Stimulated activated CD8-positive, alpha-beta memory T cell treated with anti-CD3 and anti-CD28 coated beads, Interleukin-7, amount 100 ng/mL, for 1 hour (primary cell): ENCODE measurements at regions not wholly inside any gene's neighbourhood (a gene's known extent, or its start where the extent isn't known, plus 50 kb on each side); places are given as distances from the start of the nearest gene placed in this dataset.
A peak's percentile ranks its signal among the peaks of the same experiment; 100 is the strongest.
"Not testable (repeated sequence)": the region's sequence is repeated elsewhere in the genome, so short reads cannot be mapped to it uniquely, and the experiment has no call there.

ENCODE experiments used
- DNase-seq, 2 donors: peaks; one replicate each; pipeline ENCODE4 v3.0.0-alpha.2; 2020; ENCODE audit warnings: low read depth in 2 of 2

GRCh38 chr3:66552846-66553245 lies 52.0 kb upstream of the LRIG1 start:
- no peak for DNase-seq

DNA sequence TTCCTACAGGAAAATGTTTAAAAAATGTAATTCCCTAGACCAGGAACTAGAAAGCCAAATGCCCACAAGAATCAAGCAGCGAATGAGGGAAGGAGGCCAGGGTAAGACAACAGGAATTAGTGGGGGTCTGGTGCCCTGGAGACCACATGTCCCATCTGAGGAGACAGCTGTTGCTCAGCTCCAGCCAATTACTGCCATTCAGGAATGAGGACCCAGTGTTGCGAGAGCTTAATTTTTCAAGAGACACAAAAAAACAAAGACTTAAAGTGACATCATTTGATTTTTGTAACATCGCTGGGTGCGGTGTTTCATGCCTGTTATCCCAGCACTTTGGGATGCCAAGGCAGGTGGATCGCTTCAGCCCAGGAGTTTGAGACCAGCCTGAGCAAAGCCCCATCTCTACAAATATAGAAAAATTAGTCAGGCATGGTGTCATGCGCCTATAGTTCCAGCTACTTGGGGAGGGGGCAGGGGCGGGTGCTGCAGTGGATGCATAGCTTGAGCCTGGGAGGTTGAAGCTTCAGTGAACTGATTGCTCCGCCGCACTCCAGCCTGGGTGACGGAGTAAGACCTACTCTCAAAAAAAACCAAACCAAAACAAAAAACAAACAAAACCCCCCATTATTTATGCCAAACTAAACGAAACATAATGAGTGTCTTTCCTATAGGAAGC lies 52.8 kb upstream of the LRIG1 start:
- DNase-seq = no peak

GRCh38 chr3:66554178-66554577 lies 53.4 kb upstream of the LRIG1 start:
- DNase-seq = no peak

GRCh38 chr3:66555214-66555844 lies 54.5 kb upstream of the LRIG1 start:
- no peak for DNase-seq

DNA sequence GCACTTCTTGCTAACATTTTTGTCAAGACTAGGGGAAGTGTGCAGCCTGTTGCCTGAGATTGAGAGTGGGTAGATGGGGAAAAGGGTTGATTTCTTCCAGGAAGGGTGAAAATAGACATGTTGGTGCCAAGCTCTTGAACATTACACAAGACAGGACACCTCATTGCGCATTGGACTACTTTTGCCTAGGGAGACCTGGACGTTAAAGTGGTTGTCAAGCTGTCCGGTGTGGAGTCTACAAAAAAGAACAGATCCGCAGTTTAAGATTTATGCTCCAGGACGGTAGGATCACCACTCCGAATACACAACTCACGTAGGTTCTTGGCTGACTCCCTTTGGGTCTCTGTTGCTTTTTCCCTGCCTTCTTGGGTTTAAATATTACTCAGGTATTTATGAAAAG lies 56.3 kb upstream of the LRIG1 start:
- no peak for DNase-seq

GRCh38 chr3:66559924-66560323 lies 59.1 kb upstream of the LRIG1 start:
- not testable (repeated sequence) for DNase-seq

DNA sequence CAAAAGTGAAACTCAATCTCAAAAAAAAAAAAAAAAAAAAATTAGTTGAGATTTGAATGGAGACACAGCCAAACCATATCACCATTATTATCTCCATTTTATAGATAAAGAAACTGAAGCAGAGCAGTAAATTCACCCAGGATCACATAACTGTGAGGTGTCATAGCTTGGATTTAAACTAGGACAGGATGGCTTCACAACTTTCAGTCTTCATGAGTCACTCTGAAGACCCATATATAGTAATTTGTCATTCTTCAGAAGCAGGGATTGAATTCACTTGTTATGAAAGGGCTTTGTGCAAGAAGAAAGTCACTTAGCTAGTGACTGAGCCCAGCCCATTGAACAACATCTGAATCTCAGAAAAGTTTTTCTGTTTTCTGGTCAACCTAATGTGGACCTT lies 60.5 kb upstream of the LRIG1 start:
- no peak for DNase-seq

DNA sequence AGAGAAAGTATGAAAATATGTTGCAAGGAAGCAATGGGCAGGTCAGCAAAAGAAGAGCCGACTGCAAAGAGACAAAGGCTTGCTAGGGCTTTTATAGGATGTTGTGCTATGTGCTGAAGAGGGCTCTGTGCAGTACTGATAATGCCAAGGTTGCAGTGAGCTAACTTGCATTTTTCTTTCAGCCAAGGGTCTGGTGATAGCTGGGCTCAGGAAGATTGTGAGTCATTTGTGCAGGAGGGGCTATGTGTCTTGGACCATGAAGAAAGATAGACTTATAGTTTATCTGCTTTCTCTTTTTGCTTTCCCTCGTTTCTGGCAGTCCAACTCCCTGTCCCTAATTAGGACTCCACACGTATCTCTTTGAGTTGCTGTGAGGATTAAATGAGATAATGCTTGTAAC lies 64.5 kb upstream of the LRIG1 start:
- DNase-seq = no peak

DNA sequence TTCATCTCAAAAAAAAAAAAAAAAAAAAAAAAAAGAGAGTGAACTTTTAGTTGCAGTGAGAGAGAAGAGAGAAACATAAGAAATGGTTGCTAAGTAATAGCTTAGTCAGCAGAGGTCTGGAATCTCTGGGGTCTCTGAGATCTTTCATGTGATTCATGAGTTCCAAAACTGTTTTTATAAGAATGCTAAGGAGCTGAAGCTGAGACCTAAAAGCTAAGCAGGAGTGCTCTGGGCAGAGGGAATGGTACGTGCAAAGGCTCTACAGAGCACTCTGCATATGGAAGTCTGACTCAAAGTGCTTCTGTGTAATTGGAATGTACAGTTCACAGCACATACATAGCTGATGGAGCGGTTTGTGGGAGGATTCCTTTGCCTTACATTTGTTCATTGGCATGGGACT lies 66.3 kb upstream of the LRIG1 start:
- DNase-seq = no peak

DNA sequence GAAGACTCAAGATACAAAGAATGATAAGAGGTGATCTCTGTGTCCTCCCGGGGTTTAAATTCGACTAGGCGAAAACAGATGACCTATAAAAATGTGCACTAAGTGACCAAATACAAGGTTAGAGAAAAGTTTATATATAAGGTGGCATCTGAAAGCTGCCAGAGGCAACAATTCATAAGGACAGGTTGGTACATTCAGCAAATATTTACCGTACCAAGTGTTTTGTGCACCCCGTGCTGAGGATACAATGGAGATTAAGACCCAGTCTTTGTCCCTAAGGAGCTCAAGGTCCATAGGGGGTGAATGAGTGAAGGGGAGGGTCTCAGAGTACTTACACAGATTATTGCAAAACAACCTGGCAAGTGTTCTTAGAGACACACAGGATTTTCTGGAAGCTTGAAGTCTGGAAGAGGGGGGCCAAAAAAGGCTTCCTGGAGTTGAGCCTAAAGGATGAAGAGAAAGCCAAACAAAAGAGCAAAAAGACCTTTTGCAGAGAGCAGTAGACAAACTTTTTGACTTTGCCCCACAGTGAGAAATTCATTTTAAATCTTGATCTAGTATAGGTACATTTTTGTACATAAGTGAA lies 71.4 kb upstream of the LRIG1 start:
- no peak for DNase-seq

GRCh38 chr3:66572938-66573710 lies 72.3 kb upstream of the LRIG1 start:
- DNase-seq = no peak

DNA sequence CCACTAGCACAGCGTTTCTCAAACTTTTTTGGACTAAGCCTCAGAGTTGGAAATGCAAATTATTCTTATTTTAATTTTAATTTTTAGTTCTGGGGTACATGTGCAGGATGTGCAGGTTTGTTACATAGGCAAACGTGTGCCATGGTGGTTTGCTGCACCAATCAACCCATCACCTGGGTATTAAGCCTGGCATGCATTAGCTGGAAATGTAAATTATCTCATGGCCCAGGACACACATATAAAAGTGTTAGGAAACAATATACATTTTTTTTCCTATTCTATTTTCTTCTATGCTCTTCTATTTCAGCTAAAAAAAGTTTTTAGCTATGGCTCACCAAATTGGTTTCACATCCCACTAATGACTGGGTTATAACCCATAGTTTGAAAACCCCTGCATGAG lies 73.3 kb upstream of the LRIG1 start:
- DNase-seq = no peak

- no peak for DNase-seq
These were observed 76.8 kb upstream of the LRIG1 start for GRCh38 chr3:66577426-66578203.

DNA sequence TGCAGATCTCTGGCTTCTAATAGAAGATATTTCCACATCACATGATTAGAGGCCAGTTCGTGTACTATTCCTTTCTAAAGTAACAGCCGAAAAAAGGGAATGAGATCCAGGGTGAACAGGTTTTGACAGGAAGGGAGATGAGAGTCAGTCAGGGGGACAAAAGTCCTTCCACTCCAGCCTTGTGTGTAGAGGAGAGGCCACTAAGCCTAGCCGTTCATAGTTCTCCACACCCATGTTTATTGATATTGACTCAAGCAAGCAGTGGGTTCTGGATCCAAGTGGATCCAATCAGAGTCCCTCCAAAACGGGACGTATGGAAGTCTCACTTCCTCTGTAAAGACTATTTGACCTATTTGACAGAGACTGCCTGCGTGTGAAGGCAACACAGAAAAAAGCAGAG lies 80.4 kb upstream of the LRIG1 start:
- DNase-seq = no peak

GRCh38 chr3:66582721-66583423 lies 82.0 kb upstream of the LRIG1 start:
- peak in 1 of 2 donors; percentile 23 for DNase-seq

- no peak for DNase-seq
These were observed 82.7 kb upstream of the LRIG1 start for GRCh38 chr3:66583424-66584040.

- DNase-seq = no peak
These were observed 84.8 kb upstream of the LRIG1 start for GRCh38 chr3:66585520-66586095.

- no peak for DNase-seq
These were observed 86.0 kb upstream of the LRIG1 start for GRCh38 chr3:66586853-66587252.

- no peak for DNase-seq
These were observed 87.6 kb upstream of the LRIG1 start for GRCh38 chr3:66588340-66588847.
